OCI-LY1 (cell line): ENCODE measurements at regions not wholly inside any gene's neighbourhood (a gene's known extent, or its start where the extent isn't known, plus 50 kb on each side); places are given as distances from the start of the nearest gene placed in this dataset.

Source experiments
- H2AFZ ChIP-seq: fragments of 200-600 bp; sonication (generic), shearing (Covaris generic); 2 replicates; pipeline ENCODE4 v1.6.0; 2014; ENCODE audit warnings: antibody characterized with exemption, mild to moderate bottlenecking, low read length
- H3F3A ChIP-seq: fragments of 200-600 bp; sonication (generic), shearing (Covaris generic); 2 replicates; pipeline ENCODE4 v1.6.0; 2014; ENCODE audit warnings: mild to moderate bottlenecking, antibody characterized with exemption, low read length, moderate library complexity; ENCODE audit not compliant: insufficient read depth
- H3K27ac ChIP-seq: fragments of 200-600 bp; sonication (generic); 2 replicates; pipeline ENCODE4 v1.5.1; 2014; ENCODE audit warnings: low read length, mixed run types, mild to moderate bottlenecking, low read depth; ENCODE audit not compliant: poor library complexity, severe bottlenecking
- H3K27me3 ChIP-seq: fragments of 200-600 bp; sonication (generic); 2 replicates; pipeline ENCODE4 v1.6.0; 2014; ENCODE audit warnings: antibody characterized with exemption, mild to moderate bottlenecking, low read length, moderate library complexity; ENCODE audit not compliant: insufficient read depth
- H3K36me3 ChIP-seq: fragments of 200-600 bp; sonication (generic); 2 replicates; pipeline ENCODE4 v1.6.1; 2014; ENCODE audit warnings: mild to moderate bottlenecking, antibody characterized with exemption, low read length, moderate library complexity, mixed read lengths; ENCODE audit not compliant: insufficient read depth
- H3K4me1 ChIP-seq: fragments of 200-600 bp; sonication (generic); 2 replicates; pipeline ENCODE4 v1.5.1; 2014; ENCODE audit warnings: mild to moderate bottlenecking, low read length, moderate library complexity; ENCODE audit not compliant: insufficient read depth, severe bottlenecking
- H3K4me2 ChIP-seq: fragments of 200-600 bp; sonication (generic), shearing (Covaris generic); 2 replicates; pipeline ENCODE4 v1.6.1; 2014; ENCODE audit warnings: low read length
- H3K4me3 ChIP-seq: fragments of 200-600 bp; sonication (generic); 2 replicates; pipeline ENCODE4 v1.5.1; 2014; ENCODE audit warnings: low read length, low read depth, mild to moderate bottlenecking, mixed read lengths; ENCODE audit not compliant: poor library complexity, severe bottlenecking
- H3K79me2 ChIP-seq: fragments of 200-600 bp; shearing (Covaris generic); 2 replicates; pipeline ENCODE4 v1.6.1; 2016; ENCODE audit warnings: mixed run types, low read length, mixed read lengths; ENCODE audit not compliant: insufficient read depth
- H3K9ac ChIP-seq: fragments of 200-600 bp; sonication (generic), shearing (Covaris generic); 2 replicates; pipeline ENCODE4 v1.6.1; 2014; ENCODE audit warnings: mild to moderate bottlenecking, low read length, mixed read lengths
- H3K9me2 ChIP-seq: fragments of 200-600 bp; sonication (generic), shearing (Covaris generic); 2 replicates; pipeline ENCODE4 v1.6.1; 2014; ENCODE audit warnings: low read depth, mild to moderate bottlenecking, low read length, mixed read lengths
- H3K9me3 ChIP-seq: fragments of 200-600 bp; shearing (Covaris generic); 2 replicates; pipeline ENCODE4 v1.6.1; 2014; ENCODE audit warnings: low read length, mixed read lengths
- H4K20me1 ChIP-seq: fragments of 200-600 bp; sonication (generic), shearing (Covaris generic); 2 replicates; pipeline ENCODE4 v1.6.0; 2016; ENCODE audit warnings: mild to moderate bottlenecking, low read length; ENCODE audit not compliant: insufficient read depth
- CTCF ChIP-seq: fragments of 200-600 bp; sonication (generic), shearing (Covaris generic); IDR thresholded peaks from 2 replicates; pipeline ENCODE4 v1.5.1; 2017; ENCODE audit warnings: mild to moderate bottlenecking, antibody characterized with exemption, low read length, moderate library complexity, mixed read lengths
- EZH2 ChIP-seq: fragments of 200-600 bp; sonication (generic), shearing (Covaris generic); IDR thresholded peaks from 2 replicates; pipeline ENCODE4 v1.8.0; 2017; ENCODE audit warnings: borderline replicate concordance, mixed run types, mild to moderate bottlenecking, antibody characterized with exemption, low read length, moderate library complexity, mixed read lengths

DNA sequence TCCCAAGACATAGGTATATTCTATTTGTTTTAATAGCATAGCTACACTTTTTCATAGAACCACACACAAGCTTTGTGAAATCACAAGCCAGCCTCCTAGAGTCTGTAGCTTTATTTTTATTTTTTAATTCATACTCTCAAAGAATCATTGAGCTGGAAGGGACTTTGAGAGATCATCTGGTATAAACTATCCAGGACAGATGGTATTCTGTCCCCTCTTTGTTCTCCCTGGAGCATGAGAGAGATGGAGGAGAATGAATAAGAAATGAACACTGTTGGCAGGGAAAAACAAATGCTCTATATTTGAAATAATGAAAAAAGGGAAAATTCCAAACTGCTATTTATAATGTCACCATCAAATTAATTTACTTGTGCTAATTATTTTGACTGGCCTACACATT is 338.7 kb upstream of the IL12A start:
- H3K4me2 ChIP-seq = no peak overlapping the region
- H3K9ac ChIP-seq = no peak overlapping the region
- H3K36me3 ChIP-seq = no peaks in the 10 kb centered on the region
- no peaks in the 10 kb centered on the region for H4K20me1 ChIP-seq
- H3K27me3 ChIP-seq = no peaks in the 10 kb centered on the region
- H3K27ac ChIP-seq = no peak overlapping the region
- H3F3A ChIP-seq = no peaks in the 10 kb centered on the region
- TF ChIP-seq EZH2 (no peak), CTCF (no peak)
- H3K9me2 ChIP-seq = no peaks in the 10 kb centered on the region
- no peaks in the 10 kb centered on the region for H3K4me1 ChIP-seq
- H3K79me2 ChIP-seq = no peaks in the 10 kb centered on the region
- H3K9me3 ChIP-seq = no peaks in the 10 kb centered on the region
- H3K4me3 ChIP-seq = no peak overlapping the region
- H2AFZ ChIP-seq = no peak overlapping the region

- no peak overlapping the region for H3K4me2 ChIP-seq
Measured at GRCh38 chr3:159650726-159651125, 337.9 kb upstream of the IL12A start.

GRCh38 chr3:159652452-159652851 is 336.2 kb upstream of the IL12A start:
- H3K36me3 ChIP-seq = no peaks in the 10 kb centered on the region
- TF ChIP-seq EZH2 = no peak
- no peak for TF ChIP-seq CTCF
- no peaks in the 10 kb centered on the region for H3K9me2 ChIP-seq
- H3K79me2 ChIP-seq = no peaks in the 10 kb centered on the region
- H3F3A ChIP-seq = no peaks in the 10 kb centered on the region
- no peak overlapping the region for H3K4me3 ChIP-seq
- no peaks in the 10 kb centered on the region for H3K4me1 ChIP-seq
- H3K27me3 ChIP-seq = no peaks in the 10 kb centered on the region
- no peak overlapping the region for H2AFZ ChIP-seq
- H3K4me2 ChIP-seq = no peak overlapping the region
- H3K9me3 ChIP-seq = no peaks in the 10 kb centered on the region
- no peaks in the 10 kb centered on the region for H4K20me1 ChIP-seq
- no peak overlapping the region for H3K9ac ChIP-seq
- H3K27ac ChIP-seq = no peak overlapping the region

More at GRCh38 chr3:159650726-159651125, 337.9 kb upstream of the IL12A start:
- H3K79me2 ChIP-seq = no peaks in the 10 kb centered on the region
- no peak overlapping the region for H2AFZ ChIP-seq
- no peak overlapping the region for H3K27ac ChIP-seq
- no peaks in the 10 kb centered on the region for H3K4me1 ChIP-seq
- H3K9me2 ChIP-seq = no peaks in the 10 kb centered on the region
- no peaks in the 10 kb centered on the region for H4K20me1 ChIP-seq
- TF ChIP-seq EZH2 (no peak), CTCF (no peak)
- no peaks in the 10 kb centered on the region for H3K27me3 ChIP-seq
- no peak overlapping the region for H3K9ac ChIP-seq
- no peaks in the 10 kb centered on the region for H3K9me3 ChIP-seq
- no peaks in the 10 kb centered on the region for H3F3A ChIP-seq
- H3K36me3 ChIP-seq = no peaks in the 10 kb centered on the region
- H3K4me3 ChIP-seq = no peak overlapping the region
